Spleen (tissue), 11 donors: ENCODE measurements at regions not wholly inside any gene's neighbourhood (a gene's known extent, or its start where the extent isn't known, plus 50 kb on each side); places are given as distances from the start of the nearest gene placed in this dataset.

Experiments
- DNase-seq: peaks from one replicate; pipeline ENCODE4 v3.0.0-alpha.2; 2020
- H3K27ac ChIP-seq, 8 donors: fragments of 200-600 bp; sonication (generic) in 7 of 8; 1 replicate in 4 of 8; 2 replicates in 4 of 8; pipeline versions ENCODE4 v1.5.0 to v1.8.0; 2016 to 2021; ENCODE audit warnings: inconsistent platforms in 4 of 8, mild to moderate bottlenecking in 4 of 8, moderate library complexity in 1 of 8
- H3K27me3 ChIP-seq, 7 donors: fragments of 200-600 bp; sonication (generic) in 6 of 7; replicated peaks in 1 of 7; 1 replicate in 4 of 7; 2 replicates in 3 of 7; pipeline versions ENCODE4 v1.5.0 to v1.8.0; 2016 to 2021; ENCODE audit warnings: inconsistent platforms in 3 of 7, mild to moderate bottlenecking in 1 of 7
- H3K36me3 ChIP-seq, 6 donors: fragments of 200-600 bp; sonication (generic) in 5 of 6; 1 replicate in 4 of 6; 2 replicates in 2 of 6; pipeline versions ENCODE4 v1.5.0 to v1.8.0; 2016 to 2021; ENCODE audit warnings: inconsistent platforms in 2 of 6
- H3K4me1 ChIP-seq, 6 donors: fragments of 200-600 bp; sonication (generic) in 5 of 6; 1 replicate in 3 of 6; 2 replicates in 3 of 6; pipeline versions ENCODE4 v1.5.0 to v1.8.0; 2016 to 2021; ENCODE audit warnings: inconsistent platforms in 3 of 6
- H3K4me3 ChIP-seq, 8 donors: fragments of 200-600 bp; sonication (generic) in 7 of 8; 1 replicate in 4 of 8; 2 replicates in 4 of 8; pipeline versions ENCODE4 v1.5.0 to v1.8.0; 2016 to 2021; ENCODE audit warnings: inconsistent platforms in 4 of 8, mild to moderate bottlenecking in 4 of 8, moderate library complexity in 2 of 8
- H3K9me3 ChIP-seq, 8 donors: fragments of 200-600 bp; sonication (generic) in 7 of 8; 1 replicate in 4 of 8; 2 replicates in 4 of 8; pipeline versions ENCODE4 v1.5.0 to v1.8.0; 2016 to 2021; ENCODE audit warnings: inconsistent platforms in 4 of 8
- CTCF ChIP-seq, 11 experiments: fragments of 200-600 bp in 7 of 11; fragments of 450-650 bp in 4 of 11; sonication (generic) in 4 of 11; IDR thresholded peaks in 8 of 11; conservative IDR thresholded peaks in 3 of 11; 1 replicate in 7 of 11; 2 replicates in 4 of 11; pipeline versions ENCODE4 v1.4.0 to v1.8.0; 2016 to 2021; ENCODE audit warnings: antibody characterized with exemption in 11 of 11, inconsistent platforms in 4 of 11, mild to moderate bottlenecking in 1 of 11
- POLR2A ChIP-seq, 3 donors: fragments of 450-650 bp; IDR thresholded peaks; one replicate each; pipeline ENCODE4 v1.5.1; 2017; ENCODE audit warnings: antibody characterized with exemption in 3 of 3, mild to moderate bottlenecking in 1 of 3
- POLR2AphosphoS5 ChIP-seq, 3 donors: sonication (generic); formaldehyde crosslinking; IDR thresholded peaks; one replicate each; pipeline ENCODE4 v1.5.1; 2017; ENCODE audit warnings: antibody characterized with exemption in 3 of 3
- WGBS, 5 donors: extraction: QIAGEN DNeasy Blood & Tissue Kit in 3 of 5; methylation state at CpG; one replicate each; pipeline versions ENCODE4 v1.1.5 to v1.1.7; 2013 to 2018; 5-methylcytosine and 5-hydroxymethylcytosine counted together
- intact Hi-C: fragments of 100-400 bp; cut with DNase I; formaldehyde crosslinking; loops from one replicate; pipeline ENCODE4 v1.15.0; 2023; ENCODE audit warnings: low total_unique reads
- donor health status: healthy with polysubstance abuse.
- donor health status: DM: no; HTN: no; CAD: no; lungs with moderate emphysema.
- donor health status: DM: no; HTN: no; CAD: no.
- donor health status: Bipolar disorder and iron deficiency.
- donor health status: healthy.
- donor health status: DM: no; HTN: no; CAD: no.
- donor health status: DM: yes; HTN: yes; CAD: no.

- Histone ChIP-seq H3K9me3 (peaks cover 0 to 21% (median 5%) of the 10 kb centered on the region in 8 donors), H3K4me3 (no peak overlapping the region), H3K36me3 (no peaks in the 10 kb centered on the region), H3K4me1 (no peaks in the 10 kb centered on the region), H3K27me3 (no peaks in the 10 kb centered on the region), H3K27ac (no peak overlapping the region)
- DNase-seq, result no peak
- intact Hi-C loops, result no loop called here
- 78 to 88% (median 82%) methylated on average over 2 of the region's 2 CpGs for WGBS, 5 donors
- TF ChIP-seq CTCF (IDR thresholded peaks at IDR 0.05 in 8 of 11, conservative IDR thresholded peaks at IDR 0.05 in 3 of 11) (no peak), POLR2A (IDR thresholded peaks at IDR 0.05) (no peak), POLR2AphosphoS5 (IDR thresholded peaks at IDR 0.05) (no peak)
Observed at GRCh38 chr4:58935332-58935731, 1825.1 kb upstream of the IGFBP7 start.

- 49 to 78% (median 74%) methylated on average over 1 of the region's 1 CpG for WGBS, 5 donors
- H3K4me1 ChIP-seq, result no peaks in the 10 kb centered on the region
- no peak overlapping the region for H3K27ac ChIP-seq
- H3K27me3 ChIP-seq, result no peaks in the 10 kb centered on the region
- H3K36me3 ChIP-seq, result no peaks in the 10 kb centered on the region
- DNase-seq, result no peak
- intact Hi-C loops, result no loop called here
- H3K4me3 ChIP-seq, result no peak overlapping the region
- TF ChIP-seq CTCF (IDR thresholded peaks at IDR 0.05 in 8 of 11, conservative IDR thresholded peaks at IDR 0.05 in 3 of 11), result no peak
- TF ChIP-seq POLR2A (IDR thresholded peaks at IDR 0.05), result no peak
- TF ChIP-seq POLR2AphosphoS5 (IDR thresholded peaks at IDR 0.05), result no peak
- H3K9me3 ChIP-seq, result peaks cover 0 to 14% (median 2%) of the 10 kb centered on the region in 8 donors
Observed at GRCh38 chr4:58936436-58936835, 1826.3 kb upstream of the IGFBP7 start.

GRCh38 chr4:58940167-58940566, 1830.0 kb upstream of the IGFBP7 start:
- intact Hi-C loops, result no loop called here
- whole genome bisulfite sequencing, 5 donors, result 53 to 80% (median 56%) methylated on average over 3 of the region's 3 CpGs
- no peak overlapping the region for H3K4me3 ChIP-seq

GRCh38 chr4:58941286-58941685, 1831.1 kb upstream of the IGFBP7 start:
- Histone ChIP-seq H3K27ac (no peak overlapping the region), H3K9me3 (peaks cover 0 to 6% (median 0%) of the 10 kb centered on the region in 8 donors), H3K27me3 (no peaks in the 10 kb centered on the region), H3K36me3 (no peaks in the 10 kb centered on the region), H3K4me3 (no peak overlapping the region), H3K4me1 (no peaks in the 10 kb centered on the region)
- WGBS, 5 donors, result 51 to 68% (median 53%) methylated on average over 1 of the region's 1 CpG
- TF ChIP-seq POLR2A (IDR thresholded peaks at IDR 0.05), result no peak
- DNase-seq, result no peak
- intact Hi-C loops, result no loop called here

More at GRCh38 chr4:58940167-58940566, 1830.0 kb upstream of the IGFBP7 start:
- TF ChIP-seq CTCF (IDR thresholded peaks at IDR 0.05 in 8 of 11, conservative IDR thresholded peaks at IDR 0.05 in 3 of 11), result no peak
- TF ChIP-seq POLR2A (IDR thresholded peaks at IDR 0.05), result no peak
- no peak for TF ChIP-seq POLR2AphosphoS5 (IDR thresholded peaks at IDR 0.05)
- no peak for DNase-seq
- no peaks in the 10 kb centered on the region for H3K4me1 ChIP-seq
- peaks cover 0 to 6% (median 0%) of the 10 kb centered on the region in 8 donors for H3K9me3 ChIP-seq
- no peaks in the 10 kb centered on the region for H3K27me3 ChIP-seq
- no peaks in the 10 kb centered on the region for H3K36me3 ChIP-seq
- H3K27ac ChIP-seq, result no peak overlapping the region

- Histone ChIP-seq H3K27me3 (no peaks in the 10 kb centered on the region), H3K4me3 (no peak overlapping the region), H3K9me3 (peaks cover 0 to 5% (median 0%) of the 10 kb centered on the region in 8 donors), H3K27ac (no peak overlapping the region), H3K4me1 (no peaks in the 10 kb centered on the region), H3K36me3 (no peaks in the 10 kb centered on the region)
- intact Hi-C loops, result no loop called here
- 55 to 67% (median 61%) methylated on average over 2 of the region's 2 CpGs for WGBS, 5 donors
- TF ChIP-seq POLR2A (IDR thresholded peaks at IDR 0.05) (no peak), POLR2AphosphoS5 (IDR thresholded peaks at IDR 0.05) (no peak), CTCF (IDR thresholded peaks at IDR 0.05 in 8 of 11, conservative IDR thresholded peaks at IDR 0.05 in 3 of 11) (no peak)
- DNase-seq, result no peak
Observed at GRCh38 chr4:58953575-58953974, 1843.4 kb upstream of the IGFBP7 start.
